Thoracic aorta (tissue), 2 donors: ENCODE measurements at regions not wholly inside any gene's neighbourhood (a gene's known extent, or its start where the extent isn't known, plus 50 kb on each side); places are given as distances from the start of the nearest gene placed in this dataset.

Source experiments
- ATAC-seq: fragments of 150-250 bp; one replicate; pipeline ENCODE4 v1.8.0; 2017; ENCODE audit warnings: low read depth; ENCODE audit not compliant: insufficient number of reproducible peaks, low FRiP score
- DNase-seq: peaks from one replicate; pipeline ENCODE4 v3.0.0-alpha.2; 2020; ENCODE audit warnings: low spot score
- H3K27ac ChIP-seq, 2 donors: fragments of 200-600 bp; sonication (generic); 1 replicate in 1 of 2; 2 replicates in 1 of 2; pipeline ENCODE4 v1.5.1; 2016; ENCODE audit warnings: mild to moderate bottlenecking in 2 of 2, moderate library complexity in 2 of 2
- H3K27me3 ChIP-seq: fragments of 200-600 bp; sonication (generic); replicated peaks from 2 replicates; pipeline ENCODE4 v1.6.0; 2016; ENCODE audit warnings: mild to moderate bottlenecking; ENCODE audit not compliant: insufficient read depth
- H3K36me3 ChIP-seq: fragments of 200-600 bp; sonication (generic); one replicate; pipeline ENCODE4 v1.5.1; 2016
- H3K4me1 ChIP-seq, 2 donors: fragments of 200-600 bp; sonication (generic); 1 replicate in 1 of 2; 2 replicates in 1 of 2; pipeline versions ENCODE4 v1.5.1 to v1.6.0; 2016; ENCODE audit warnings: low read depth in 2 of 2, mild to moderate bottlenecking in 1 of 2; ENCODE audit not compliant: control insufficient read depth in 1 of 2
- H3K4me3 ChIP-seq: fragments of 200-600 bp; sonication (generic); 2 replicates; pipeline ENCODE4 v1.5.1; 2016; ENCODE audit warnings: mild to moderate bottlenecking
- H3K9me3 ChIP-seq: fragments of 200-600 bp; sonication (generic); 2 replicates; pipeline ENCODE4 v1.5.1; 2016
- CTCF ChIP-seq: fragments of 200-600 bp; sonication (generic); IDR thresholded peaks from one replicate; pipeline ENCODE4 v1.5.1; 2019; ENCODE audit warnings: antibody characterized with exemption

- no peak for TF ChIP-seq CTCF
- peaks cover 9 to 16% of the 10 kb centered on the region in 2 donors for H3K4me1 ChIP-seq
- H3K9me3 ChIP-seq, result no peaks in the 10 kb centered on the region
- no peak for ATAC-seq
- no peaks in the 10 kb centered on the region for H3K27me3 ChIP-seq
- no peak overlapping the region for H3K4me3 ChIP-seq
- DNase-seq, result no peak
- no peak overlapping the region for H3K27ac ChIP-seq
- H3K36me3 ChIP-seq, result no peaks in the 10 kb centered on the region
Measured at GRCh38 chr9:3746296-3747275, 220.8 kb upstream of the RFX3 start.

GRCh38 chr9:3743901-3744413 lies 218.2 kb upstream of the RFX3 start:
- no peak for ATAC-seq

GRCh38 chr9:3742586-3742985 lies 216.8 kb upstream of the RFX3 start:
- Histone ChIP-seq H3K27ac (no peak overlapping the region), H3K9me3 (no peaks in the 10 kb centered on the region), H3K4me3 (no peak overlapping the region), H3K36me3 (no peaks in the 10 kb centered on the region), H3K27me3 (no peaks in the 10 kb centered on the region), H3K4me1 (peaks cover 3 to 5% of the 10 kb centered on the region in 2 donors)
- ATAC-seq (no peak), DNase-seq (no peak)
- TF ChIP-seq CTCF, result no peak

More at GRCh38 chr9:3743901-3744413, 218.2 kb upstream of the RFX3 start:
- TF ChIP-seq CTCF, result no peak
- H3K4me1 ChIP-seq, result peaks cover 3 to 5% of the 10 kb centered on the region in 2 donors
- DNase-seq, result no peak
- no peaks in the 10 kb centered on the region for H3K36me3 ChIP-seq
- no peak overlapping the region for H3K4me3 ChIP-seq
- no peak overlapping the region for H3K27ac ChIP-seq
- H3K27me3 ChIP-seq, result no peaks in the 10 kb centered on the region
- no peaks in the 10 kb centered on the region for H3K9me3 ChIP-seq

- DNase-seq, result no peak
- no peak for TF ChIP-seq CTCF
- Histone ChIP-seq H3K27ac (no peak overlapping the region), H3K4me3 (no peak overlapping the region), H3K36me3 (no peaks in the 10 kb centered on the region), H3K27me3 (no peaks in the 10 kb centered on the region), H3K4me1 (peaks cover 3 to 5% of the 10 kb centered on the region in 2 donors), H3K9me3 (no peaks in the 10 kb centered on the region)
- ATAC-seq, result no peak
Measured at GRCh38 chr9:3741729-3742128, 215.9 kb upstream of the RFX3 start.

- Histone ChIP-seq H3K4me1 (peaks cover 0 to under 1% of the 10 kb centered on the region in 2 donors), H3K27ac (no peak overlapping the region), H3K9me3 (no peaks in the 10 kb centered on the region), H3K36me3 (no peaks in the 10 kb centered on the region), H3K4me3 (no peak overlapping the region), H3K27me3 (no peaks in the 10 kb centered on the region)
- ATAC-seq, result no peak
- no peak for TF ChIP-seq CTCF
- no peak for DNase-seq
Measured at GRCh38 chr9:3740690-3741419, 215.1 kb upstream of the RFX3 start.
